Suprapubic skin (tissue), 4 donors: ENCODE measurements at regions not wholly inside any gene's neighbourhood (a gene's known extent, or its start where the extent isn't known, plus 50 kb on each side); places are given as distances from the start of the nearest gene placed in this dataset.

ENCODE experiments used
- EP300 ChIP-seq: sonication (generic); formaldehyde crosslinking; IDR thresholded peaks from one replicate; pipeline ENCODE4 v1.6.1; 2017; ENCODE audit warnings: antibody characterized with exemption
- POLR2A ChIP-seq, 2 donors: fragments of 450-650 bp; IDR thresholded peaks; one replicate each; pipeline ENCODE4 v1.6.1; 2017; ENCODE audit warnings: antibody characterized with exemption in 2 of 2, mild to moderate bottlenecking in 2 of 2, moderate library complexity in 2 of 2
- POLR2AphosphoS5 ChIP-seq, 3 donors: sonication (generic); formaldehyde crosslinking; IDR thresholded peaks; one replicate each; pipeline ENCODE4 v1.6.1; 2017; ENCODE audit warnings: antibody characterized with exemption in 3 of 3
- TF ChIP-seq, protein P1 (sequence below), 2 donors: fragments of 200-600 bp in 1 of 2; fragments of 450-650 bp in 1 of 2; sonication (generic) in 1 of 2; IDR thresholded peaks; one replicate each; pipeline ENCODE4 v1.5.1; 2016 to 2019; ENCODE audit warnings: antibody characterized with exemption in 2 of 2, mild to moderate bottlenecking in 1 of 2, moderate library complexity in 1 of 2

DNA sequence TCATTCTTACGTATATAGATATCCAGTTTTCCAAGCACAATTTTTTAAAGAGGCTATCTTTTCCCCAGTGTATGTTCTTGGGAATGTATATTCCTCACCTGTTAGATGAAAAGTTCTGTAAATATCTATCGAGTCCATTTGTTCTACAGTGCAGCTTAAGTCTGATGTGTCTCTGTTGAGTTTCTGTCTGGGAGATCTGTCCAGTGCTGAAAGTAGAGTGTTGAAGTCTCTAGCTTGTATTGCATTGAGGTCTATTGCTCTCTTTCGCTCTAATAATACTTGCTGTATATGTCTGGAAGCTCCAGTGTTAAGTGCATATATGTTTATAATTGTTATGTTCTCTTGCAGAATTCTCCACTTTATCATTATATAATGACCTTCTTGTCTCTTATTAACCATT, 373.1 kb downstream of the PPARGC1A start:
- TF ChIP-seq EP300 (no peak), POLR2A (IDR thresholded peaks at IDR 0.05) (no peak), POLR2AphosphoS5 (IDR thresholded peaks at IDR 0.05) (no peak)
- TF ChIP-seq, protein P1, sequence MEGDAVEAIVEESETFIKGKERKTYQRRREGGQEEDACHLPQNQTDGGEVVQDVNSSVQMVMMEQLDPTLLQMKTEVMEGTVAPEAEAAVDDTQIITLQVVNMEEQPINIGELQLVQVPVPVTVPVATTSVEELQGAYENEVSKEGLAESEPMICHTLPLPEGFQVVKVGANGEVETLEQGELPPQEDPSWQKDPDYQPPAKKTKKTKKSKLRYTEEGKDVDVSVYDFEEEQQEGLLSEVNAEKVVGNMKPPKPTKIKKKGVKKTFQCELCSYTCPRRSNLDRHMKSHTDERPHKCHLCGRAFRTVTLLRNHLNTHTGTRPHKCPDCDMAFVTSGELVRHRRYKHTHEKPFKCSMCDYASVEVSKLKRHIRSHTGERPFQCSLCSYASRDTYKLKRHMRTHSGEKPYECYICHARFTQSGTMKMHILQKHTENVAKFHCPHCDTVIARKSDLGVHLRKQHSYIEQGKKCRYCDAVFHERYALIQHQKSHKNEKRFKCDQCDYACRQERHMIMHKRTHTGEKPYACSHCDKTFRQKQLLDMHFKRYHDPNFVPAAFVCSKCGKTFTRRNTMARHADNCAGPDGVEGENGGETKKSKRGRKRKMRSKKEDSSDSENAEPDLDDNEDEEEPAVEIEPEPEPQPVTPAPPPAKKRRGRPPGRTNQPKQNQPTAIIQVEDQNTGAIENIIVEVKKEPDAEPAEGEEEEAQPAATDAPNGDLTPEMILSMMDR (IDR thresholded peaks at IDR 0.05), result no peak
